K562 (cell line): ENCODE measurements at regions not wholly inside any gene's neighbourhood (a gene's known extent, or its start where the extent isn't known, plus 50 kb on each side); places are given as distances from the start of the nearest gene placed in this dataset.

Experiments
- ATAC-seq: fragments of 200-7000 bp; cut with Tn5 transposase; 3 replicates; pipeline ENCODE4 v1.9.1; 2020; ENCODE audit warnings: moderate library complexity
- BruUV-seq: library from RNA; stranded (reverse); fragments of 400-500 nt; replicated peaks from 2 replicates; lab custom pipeline; 2021; lab: Mats Ljungman, UMichigan
- CTCF ChIA-PET: fragments of 300-600 bp; formaldehyde crosslinking; extraction: SDS; loops from one replicate; lab custom pipeline; 2021; ENCODE audit warnings: low intra/inter-chr PET ratio; lab: Yijun Ruan, JAX
- POLR2A ChIA-PET: fragments of 300-600, 350-650 bp; sonication (Branson Sonifier 250); formaldehyde crosslinking; extraction: SDS; loops from one replicate; lab custom pipeline; 2021; ENCODE audit warnings: antibody characterized with exemption, inconsistent platforms; lab: Yijun Ruan, JAX
- DNase-seq, 4 experiments: peaks; one replicate each; pipeline versions ENCODE4 v3.0.0 to v3.0.0-alpha.2; 2011 to 2018; ENCODE audit warnings: low spot score in 3 of 4, mixed read lengths in 3 of 4; ENCODE audit errors: extremely low read depth in 1 of 4
- FAIRE-seq: peaks from 2 replicates; lab custom pipeline; 2011; peaks lifted over from hg19 to GRCh38; lab: Jason Lieb, UNC
- H2AFZ ChIP-seq: 2 replicates; pipeline ENCODE4 v1.6.0; 2011; ENCODE audit warnings: low read depth, low read length, control low read depth, inconsistent platforms
- H3K27ac ChIP-seq: fragments of 200-600 bp; 3 replicates; pipeline ENCODE4 v1.8.0; 2011; ENCODE audit warnings: low read depth, mild to moderate bottlenecking, control low read depth, inconsistent platforms, low read length, moderate library complexity, mixed read lengths; ENCODE audit errors: extremely low read depth
- H3K27me3 ChIP-seq, 2 experiments: fragments of 300-600 bp in 1 of 2; 2 replicates in 1 of 2; 3 replicates in 1 of 2; pipeline versions ENCODE4 v1.6.0 to v1.8.0; 2011; ENCODE audit warnings: inconsistent platforms in 2 of 2, low read length in 2 of 2, mild to moderate bottlenecking in 1 of 2, mixed read lengths in 1 of 2, moderate library complexity in 1 of 2; ENCODE audit not compliant: control insufficient read depth in 2 of 2, insufficient read depth in 2 of 2
- H3K36me3 ChIP-seq: fragments of 300-600 bp; 3 replicates; pipeline ENCODE4 v1.8.0; 2011; ENCODE audit warnings: mild to moderate bottlenecking, low read length, inconsistent platforms; ENCODE audit not compliant: control insufficient read depth, insufficient read depth
- H3K4me1 ChIP-seq, 2 experiments: fragments of 200-600 bp in 1 of 2; replicated peaks in 1 of 2; 2 replicates in 1 of 2; 3 replicates in 1 of 2; pipeline versions ENCODE4 v1.5.1 to v1.8.0; 2011; ENCODE audit warnings: inconsistent platforms in 2 of 2, low read length in 2 of 2, mild to moderate bottlenecking in 1 of 2, mixed read lengths in 1 of 2, moderate library complexity in 1 of 2; ENCODE audit not compliant: control insufficient read depth in 2 of 2, insufficient read depth in 2 of 2
- H3K4me2 ChIP-seq: 2 replicates; pipeline ENCODE4 v1.6.1; 2011; ENCODE audit warnings: low read length, control low read depth, inconsistent platforms, mixed read lengths; ENCODE audit not compliant: insufficient read depth
- H3K4me3 ChIP-seq: fragments of 200-600 bp; sonication (generic), shearing (Covaris generic); 2 replicates; pipeline ENCODE4 v1.5.1; 2016; ENCODE audit warnings: control low read depth, inconsistent platforms
- H3K79me2 ChIP-seq: fragments of 200-600 bp; 3 replicates; pipeline ENCODE4 v1.8.0; 2011; ENCODE audit warnings: low read length, inconsistent platforms; ENCODE audit not compliant: control insufficient read depth, insufficient read depth
- H3K9ac ChIP-seq, 2 experiments: 2 replicates each; pipeline versions ENCODE4 v1.6.0 to v1.6.1; 2011; ENCODE audit warnings: low read depth in 2 of 2, low read length in 2 of 2, control low read depth in 1 of 2, inconsistent platforms in 1 of 2, mild to moderate bottlenecking in 1 of 2, mixed read lengths in 1 of 2; ENCODE audit not compliant: insufficient read depth in 1 of 2
- H3K9me1 ChIP-seq: one replicate; pipeline ENCODE4 v1.6.0; 2011; ENCODE audit warnings: inconsistent platforms, mild to moderate bottlenecking, low read length, moderate library complexity; ENCODE audit not compliant: control insufficient read depth, insufficient read depth
- H3K9me3 ChIP-seq: replicated peaks from 2 replicates; pipeline ENCODE4 v1.5.1; 2011; ENCODE audit warnings: low read depth, low read length, inconsistent platforms; ENCODE audit not compliant: control insufficient read depth, insufficient read depth
- H4K20me1 ChIP-seq: replicated peaks from 2 replicates; pipeline ENCODE4 v1.6.1; 2011; ENCODE audit warnings: low read length, inconsistent platforms, mixed read lengths; ENCODE audit not compliant: control insufficient read depth, insufficient read depth
- EP300 ChIP-seq: IDR thresholded peaks from 2 replicates; pipeline ENCODE4 v1.6.1; 2012; ENCODE audit warnings: low read length, improper control_type of control experiment
- FOS ChIP-seq: IDR thresholded peaks from 3 replicates; pipeline ENCODE4 v1.6.1; 2011; ENCODE audit not compliant: insufficient read length; ENCODE audit errors: extremely low read depth
- GABPB1 ChIP-seq: sonication (generic); formaldehyde crosslinking; IDR thresholded peaks from 2 replicates; pipeline ENCODE4 v1.8.0; 2022; ENCODE audit warnings: mild to moderate bottlenecking, missing genetic modification reagents
- MITF ChIP-seq: IDR thresholded peaks from 2 replicates; pipeline ENCODE4 v1.6.1; 2014; ENCODE audit warnings: antibody characterized with exemption
- PTRF ChIP-seq: fragments of 450-650 bp; IDR thresholded peaks from 2 replicates; pipeline ENCODE4 v1.6.1; 2016; ENCODE audit warnings: mild to moderate bottlenecking, missing genetic modification characterization, missing compliant biosample characterization
- RAD21 ChIP-seq, 2 experiments: fragments of 250-450 bp in 1 of 2; fragments of 450-650 bp in 1 of 2; sonication (Bioruptor Pico) in 1 of 2; formaldehyde crosslinking in 1 of 2; IDR thresholded peaks in 1 of 2; conservative IDR thresholded peaks in 1 of 2; 2 replicates each; pipeline versions ENCODE4 v1.4.0 to v1.8.0; 2020 to 2022; ENCODE audit warnings: mild to moderate bottlenecking in 2 of 2, moderate library complexity in 1 of 2
- RBM25 ChIP-seq: fragments of 200-400 bp; formaldehyde crosslinking; IDR thresholded peaks from 2 replicates; pipeline ENCODE4 v1.6.1; 2018; ENCODE audit warnings: low read length, low read depth, moderate library complexity; ENCODE audit not compliant: severe bottlenecking
- SOX6 ChIP-seq: fragments of 450-650 bp; IDR thresholded peaks from 2 replicates; pipeline ENCODE4 v1.6.1; 2014; ENCODE audit warnings: mild to moderate bottlenecking
- TCF7L2 ChIP-seq: fragments of 150-350 bp; IDR thresholded peaks from 2 replicates; pipeline ENCODE4 v1.6.1; 2016; ENCODE audit warnings: low read depth, mild to moderate bottlenecking, low read length, moderate library complexity
- ZNF263 ChIP-seq: sonication (generic); formaldehyde crosslinking; IDR thresholded peaks from 2 replicates; pipeline ENCODE4 v1.8.0; 2022; ENCODE audit warnings: mild to moderate bottlenecking, missing genetic modification reagents, borderline replicate concordance
- ZNF740 ChIP-seq, 3 experiments: fragments of 200-800 bp in 1 of 3; sonication (Bioruptor generic) in 1 of 3; sonication (generic) in 1 of 3; formaldehyde crosslinking in 1 of 3; IDR thresholded peaks; 2 replicates each; pipeline versions ENCODE4 v1.6.1 to v1.8.0; 2016 to 2022; ENCODE audit warnings: mild to moderate bottlenecking in 2 of 3, missing compliant biosample characterization in 2 of 3, missing genetic modification characterization in 2 of 3, missing genetic modification reagents in 1 of 3
- ZNF785 ChIP-seq: fragments of 250-450 bp; sonication (Bioruptor Pico); IDR thresholded peaks from 2 replicates; pipeline ENCODE4 v1.4.0; 2020; ENCODE audit warnings: mild to moderate bottlenecking
- in situ Hi-C: fragments of 300-500 bp; cut with MboI; formaldehyde crosslinking; loops from 4 replicates; pipeline ENCODE4 v1.15.0; 2018; ENCODE audit warnings: inconsistent platforms, mixed read lengths
- intact Hi-C: fragments of 100-400 bp; cut with micrococcal nuclease; formaldehyde crosslinking; loops from 2 replicates; pipeline ENCODE4 v1.14.2; 2022
- TF ChIP-seq, protein P1 (sequence below): fragments of 450-650 bp; formaldehyde crosslinking; IDR thresholded peaks from 2 replicates; pipeline ENCODE4 v1.4.0; 2020; ENCODE audit warnings: mild to moderate bottlenecking, mixed read lengths
- TF ChIP-seq, protein P2 (sequence below): fragments of 450-650 bp; IDR thresholded peaks from 2 replicates; pipeline ENCODE4 v1.6.1; 2018; ENCODE audit not compliant: partially characterized antibody
- TF ChIP-seq, protein P3 (sequence below): fragments of 250-450 bp; sonication (Bioruptor Pico); IDR thresholded peaks from 2 replicates; pipeline ENCODE4 v1.8.0; 2021; ENCODE audit warnings: borderline replicate concordance, mild to moderate bottlenecking, moderate library complexity; ENCODE audit not compliant: poor library complexity, severe bottlenecking

DNA sequence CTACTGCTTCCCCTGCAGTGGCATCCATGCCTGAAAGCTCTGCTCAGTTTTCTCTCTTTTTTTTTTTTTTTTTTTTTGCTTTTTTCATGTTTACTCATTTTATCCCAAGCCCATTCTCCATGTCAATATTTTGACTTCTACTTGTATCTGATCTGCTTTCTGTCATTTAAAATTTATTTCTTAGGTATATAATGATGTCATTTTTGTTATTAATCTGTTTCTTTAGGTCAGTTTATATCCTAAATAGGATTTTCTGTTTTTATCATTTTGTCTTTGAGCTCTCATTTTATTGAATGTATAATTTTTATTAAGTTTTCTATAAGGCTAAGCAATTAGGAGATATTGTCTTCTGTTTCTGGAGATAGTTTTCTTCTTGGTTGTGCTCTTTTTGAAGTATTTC lies 138.5 kb upstream of the PMEPA1 start:
- no peaks in the 10 kb centered on the region for H3K9me1 ChIP-seq
- no peaks in the 10 kb centered on the region for H3K4me1 ChIP-seq
- H3K27ac ChIP-seq, result no peak overlapping the region
- intact Hi-C loops, result loop anchor here (10.0 kb wide), 1 partner anchor 193 kb away; no protein-coding TSS in a partner anchor
- ChIA-PET POLR2A (no interaction called here), CTCF (no interaction called here)
- H3K9me3 ChIP-seq, result no peaks in the 10 kb centered on the region
- FAIRE-seq (no peak), DNase-seq (no peak), ATAC-seq (no peak)
- H3K4me3 ChIP-seq, result no peak overlapping the region
- in situ Hi-C loops, result no loop called here
- no TSS peak for BruUV-seq
- H3K4me2 ChIP-seq, result no peak overlapping the region
- H4K20me1 ChIP-seq, result peaks cover 3% of the 10 kb centered on the region; the same call in 1 of the 2 replicates
- H2AFZ ChIP-seq, result no peak overlapping the region
- H3K9ac ChIP-seq, result no peak overlapping the region
- no peaks in the 10 kb centered on the region for H3K79me2 ChIP-seq
- no peaks in the 10 kb centered on the region; a peak in 1 of 5 replicates for H3K27me3 ChIP-seq
- H3K36me3 ChIP-seq, result no peaks in the 10 kb centered on the region
- TF ChIP-seq, protein P1, sequence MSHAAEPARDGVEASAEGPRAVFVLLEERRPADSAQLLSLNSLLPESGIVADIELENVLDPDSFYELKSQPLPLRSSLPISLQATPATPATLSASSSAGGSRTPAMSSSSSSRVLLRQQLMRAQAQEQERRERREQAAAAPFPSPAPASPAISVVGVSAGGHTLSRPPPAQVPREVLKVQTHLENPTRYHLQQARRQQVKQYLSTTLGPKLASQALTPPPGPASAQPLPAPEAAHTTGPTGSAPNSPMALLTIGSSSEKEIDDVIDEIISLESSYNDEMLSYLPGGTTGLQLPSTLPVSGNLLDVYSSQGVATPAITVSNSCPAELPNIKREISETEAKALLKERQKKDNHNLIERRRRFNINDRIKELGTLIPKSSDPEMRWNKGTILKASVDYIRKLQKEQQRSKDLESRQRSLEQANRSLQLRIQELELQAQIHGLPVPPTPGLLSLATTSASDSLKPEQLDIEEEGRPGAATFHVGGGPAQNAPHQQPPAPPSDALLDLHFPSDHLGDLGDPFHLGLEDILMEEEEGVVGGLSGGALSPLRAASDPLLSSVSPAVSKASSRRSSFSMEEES (CRISPR knock-in tag), result no peak
- no peak for TF ChIP-seq ZNF263 (CRISPR knock-in tag)
- TF ChIP-seq, protein P2, sequence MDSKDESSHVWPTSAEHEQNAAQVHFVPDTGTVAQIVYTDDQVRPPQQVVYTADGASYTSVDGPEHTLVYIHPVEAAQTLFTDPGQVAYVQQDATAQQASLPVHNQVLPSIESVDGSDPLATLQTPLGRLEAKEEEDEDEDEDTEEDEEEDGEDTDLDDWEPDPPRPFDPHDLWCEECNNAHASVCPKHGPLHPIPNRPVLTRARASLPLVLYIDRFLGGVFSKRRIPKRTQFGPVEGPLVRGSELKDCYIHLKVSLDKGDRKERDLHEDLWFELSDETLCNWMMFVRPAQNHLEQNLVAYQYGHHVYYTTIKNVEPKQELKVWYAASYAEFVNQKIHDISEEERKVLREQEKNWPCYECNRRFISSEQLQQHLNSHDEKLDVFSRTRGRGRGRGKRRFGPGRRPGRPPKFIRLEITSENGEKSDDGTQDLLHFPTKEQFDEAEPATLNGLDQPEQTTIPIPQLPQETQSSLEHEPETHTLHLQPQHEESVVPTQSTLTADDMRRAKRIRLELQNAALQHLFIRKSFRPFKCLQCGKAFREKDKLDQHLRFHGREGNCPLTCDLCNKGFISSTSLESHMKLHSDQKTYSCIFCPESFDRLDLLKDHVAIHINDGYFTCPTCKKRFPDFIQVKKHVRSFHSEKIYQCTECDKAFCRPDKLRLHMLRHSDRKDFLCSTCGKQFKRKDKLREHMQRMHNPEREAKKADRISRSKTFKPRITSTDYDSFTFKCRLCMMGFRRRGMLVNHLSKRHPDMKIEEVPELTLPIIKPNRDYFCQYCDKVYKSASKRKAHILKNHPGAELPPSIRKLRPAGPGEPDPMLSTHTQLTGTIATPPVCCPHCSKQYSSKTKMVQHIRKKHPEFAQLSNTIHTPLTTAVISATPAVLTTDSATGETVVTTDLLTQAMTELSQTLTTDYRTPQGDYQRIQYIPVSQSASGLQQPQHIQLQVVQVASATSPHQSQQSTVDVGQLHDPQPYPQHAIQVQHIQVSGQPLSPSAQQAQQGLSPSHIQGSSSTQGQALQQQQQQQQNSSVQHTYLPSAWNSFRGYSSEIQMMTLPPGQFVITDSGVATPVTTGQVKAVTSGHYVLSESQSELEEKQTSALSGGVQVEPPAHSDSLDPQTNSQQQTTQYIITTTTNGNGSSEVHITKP, result no peak
- no peak for TF ChIP-seq RBM25
- no peak for TF ChIP-seq ZNF740 (CRISPR knock-in tag; IDR thresholded peaks at IDR 0.05)
- TF ChIP-seq ZNF740 (tag; IDR thresholded peaks at IDR 0.05), result no peak
- TF ChIP-seq, protein P3, sequence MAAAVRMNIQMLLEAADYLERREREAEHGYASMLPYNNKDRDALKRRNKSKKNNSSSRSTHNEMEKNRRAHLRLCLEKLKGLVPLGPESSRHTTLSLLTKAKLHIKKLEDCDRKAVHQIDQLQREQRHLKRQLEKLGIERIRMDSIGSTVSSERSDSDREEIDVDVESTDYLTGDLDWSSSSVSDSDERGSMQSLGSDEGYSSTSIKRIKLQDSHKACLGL (CRISPR knock-in tag), result no peak
- TF ChIP-seq RAD21 (CRISPR knock-in tag; conservative IDR thresholded peaks at IDR 0.05 in 1 of 2, IDR thresholded peaks at IDR 0.05 in 1 of 2), result no peak
- TF ChIP-seq ZNF785 (CRISPR knock-in tag), result no peak
- TF ChIP-seq FOS, result no peak
- no peak for TF ChIP-seq SOX6
- no peak for TF ChIP-seq TCF7L2
- no peak for TF ChIP-seq PTRF (tag)
- no peak for TF ChIP-seq MITF
- no peak for TF ChIP-seq GABPB1 (CRISPR knock-in tag)
- no peak for TF ChIP-seq EP300
